IMR-90 (cell line): ENCODE measurements at regions not wholly inside any gene's neighbourhood (a gene's known extent, or its start where the extent isn't known, plus 50 kb on each side); places are given as distances from the start of the nearest gene placed in this dataset.

Experiments used
- ATAC-seq: fragments of 200-7000 bp; cut with Tn5 transposase; 2 replicates; pipeline ENCODE4 v1.9.1; 2020; ENCODE audit warnings: low read depth, mild to moderate bottlenecking, moderate library complexity
- BruUV-seq: library from RNA; stranded (reverse); fragments of 400-500 nt; replicated peaks from 2 replicates; lab custom pipeline; 2021; lab: Mats Ljungman, UMichigan
- CTCF ChIA-PET: fragments of 300-600 bp; formaldehyde crosslinking; extraction: SDS; loops from one replicate; lab custom pipeline; 2021; ENCODE audit warnings: antibody characterized with exemption; lab: Yijun Ruan, JAX
- POLR2A ChIA-PET: fragments of 300-600 bp; sonication (Branson Sonifier 250); formaldehyde crosslinking; loops from one replicate; lab custom pipeline; 2022; ENCODE audit warnings: antibody characterized with exemption; ENCODE audit not compliant: unreplicated experiment; lab: Charles Lee
- DNase-seq: peaks from one replicate; pipeline ENCODE4 v3.0.0; 2013
- H2AFZ ChIP-seq: replicated peaks from 2 replicates; pipeline ENCODE3; 2013; ENCODE audit warnings: low read length, mild to moderate bottlenecking; ENCODE audit not compliant: poor library complexity
- H2AK5ac ChIP-seq: 2 replicates; pipeline ENCODE4 v1.6.1; 2013; ENCODE audit warnings: low read depth, low read length, inconsistent platforms
- H2AK9ac ChIP-seq: replicated peaks from 2 replicates; pipeline ENCODE3; 2013; ENCODE audit warnings: mild to moderate bottlenecking, low read depth, low read length, moderate library complexity; ENCODE audit not compliant: poor library complexity
- H2BK120ac ChIP-seq: 2 replicates; pipeline ENCODE4 v1.6.1; 2013; ENCODE audit warnings: low read depth, low read length, inconsistent platforms
- H2BK15ac ChIP-seq: 3 replicates; pipeline ENCODE4 v1.6.1; 2013; ENCODE audit warnings: low read depth, low read length, inconsistent platforms
- H2BK20ac ChIP-seq: 2 replicates; pipeline ENCODE4 v1.6.1; 2013; ENCODE audit warnings: low read depth, mild to moderate bottlenecking, inconsistent platforms, low read length, moderate library complexity
- H2BK5ac ChIP-seq: 2 replicates; pipeline ENCODE4 v1.6.1; 2013; ENCODE audit warnings: mild to moderate bottlenecking, low read depth, low read length, inconsistent platforms; ENCODE audit not compliant: poor library complexity, severe bottlenecking
- H3K14ac ChIP-seq: replicated peaks from 2 replicates; pipeline ENCODE4 v1.6.1; 2013; ENCODE audit warnings: low read depth, low read length, inconsistent platforms
- H3K18ac ChIP-seq: 2 replicates; pipeline ENCODE4 v1.6.1; 2013; ENCODE audit warnings: low read depth, low read length, control low read depth
- H3K23ac ChIP-seq: 2 replicates; pipeline ENCODE4 v1.6.1; 2013; ENCODE audit warnings: low read depth, low read length, inconsistent platforms
- H3K27ac ChIP-seq: 2 replicates; pipeline ENCODE4 v1.5.1; 2013; ENCODE audit warnings: mild to moderate bottlenecking, control low read depth, low read length; ENCODE audit not compliant: insufficient read depth
- H3K27me3 ChIP-seq: 2 replicates; pipeline ENCODE4 v1.6.1; 2013; ENCODE audit warnings: low read length; ENCODE audit not compliant: control insufficient read depth, insufficient read depth
- H3K36me3 ChIP-seq: 2 replicates; pipeline ENCODE4 v1.6.1; 2013; ENCODE audit warnings: low read length, mixed read lengths; ENCODE audit not compliant: control insufficient read depth, insufficient read depth
- H3K4ac ChIP-seq: 2 replicates; pipeline ENCODE4 v1.6.1; 2013; ENCODE audit warnings: low read depth, low read length, inconsistent platforms
- H3K4me1 ChIP-seq: 2 replicates; pipeline ENCODE4 v1.6.1; 2013; ENCODE audit warnings: low read length, mixed read lengths; ENCODE audit not compliant: control insufficient read depth, insufficient read depth
- H3K4me2 ChIP-seq: 2 replicates; pipeline ENCODE4 v1.6.1; 2013; ENCODE audit warnings: low read depth, mild to moderate bottlenecking, control low read depth, low read length, moderate library complexity
- H3K4me3 ChIP-seq: 2 replicates; pipeline ENCODE4 v1.5.1; 2013; ENCODE audit warnings: low read depth, mild to moderate bottlenecking, control low read depth, low read length, moderate library complexity; ENCODE audit not compliant: insufficient read depth
- H3K56ac ChIP-seq: 2 replicates; pipeline ENCODE4 v1.6.1; 2013; ENCODE audit warnings: low read length, inconsistent platforms; ENCODE audit not compliant: insufficient read depth; ENCODE audit errors: extremely low read depth
- H3K79me1 ChIP-seq, 2 experiments: 2 replicates each; pipeline ENCODE4 v1.6.1; 2013; ENCODE audit warnings: low read length in 2 of 2, inconsistent platforms in 1 of 2, low read depth in 1 of 2
- H3K9ac ChIP-seq: 2 replicates; pipeline ENCODE4 v1.6.1; 2013; ENCODE audit warnings: low read depth, low read length, control low read depth
- H3K9me1 ChIP-seq: 2 replicates; pipeline ENCODE4 v1.6.1; 2013; ENCODE audit warnings: low read length, inconsistent platforms; ENCODE audit not compliant: insufficient read depth
- H3K9me3 ChIP-seq: 2 replicates; pipeline ENCODE4 v1.6.1; 2013; ENCODE audit warnings: low read length; ENCODE audit not compliant: control insufficient read depth, insufficient read depth
- H4K20me1 ChIP-seq: 2 replicates; pipeline ENCODE4 v1.6.1; 2013; ENCODE audit warnings: low read length, inconsistent platforms; ENCODE audit not compliant: insufficient read depth
- H4K5ac ChIP-seq: 2 replicates; pipeline ENCODE4 v1.6.1; 2013; ENCODE audit warnings: mild to moderate bottlenecking, low read depth, low read length, control low read depth
- H4K8ac ChIP-seq, 2 experiments: 2 replicates each; pipeline ENCODE4 v1.6.1; 2013; ENCODE audit warnings: low read depth in 2 of 2, low read length in 2 of 2, control low read depth in 1 of 2, inconsistent platforms in 1 of 2
- H4K91ac ChIP-seq: 2 replicates; pipeline ENCODE4 v1.6.1; 2013; ENCODE audit warnings: low read depth, low read length, inconsistent platforms; ENCODE audit not compliant: insufficient read depth
- BHLHE40 ChIP-seq: fragments of 150-350 bp; IDR thresholded peaks from 2 replicates; pipeline ENCODE4 v1.6.1; 2016; ENCODE audit warnings: mild to moderate bottlenecking, low read depth, low read length
- CEBPB ChIP-seq: IDR thresholded peaks from 2 replicates; pipeline ENCODE4 v1.6.1; 2012; ENCODE audit warnings: low read depth, low read length, improper control_type of control experiment
- CHD1 ChIP-seq: IDR thresholded peaks from 2 replicates; pipeline ENCODE4 v1.6.1; 2012; ENCODE audit warnings: low read depth, low read length, improper control_type of control experiment
- CTCF ChIP-seq: conservative IDR thresholded peaks from 2 replicates; pipeline ENCODE4 v1.5.1; 2012; ENCODE audit warnings: mild to moderate bottlenecking, low read depth, low read length, improper control_type of control experiment
- ELK1 ChIP-seq: fragments of 150-350 bp; IDR thresholded peaks from 2 replicates; pipeline ENCODE4 v1.6.1; 2016; ENCODE audit warnings: low read depth, mild to moderate bottlenecking, low read length, moderate library complexity, borderline replicate concordance
- FOS ChIP-seq: fragments of 150-350 bp; IDR thresholded peaks from 2 replicates; pipeline ENCODE4 v1.6.1; 2016; ENCODE audit warnings: low read depth, low read length
- MAFK ChIP-seq: IDR thresholded peaks from 2 replicates; pipeline ENCODE4 v1.6.1; 2012; ENCODE audit warnings: low read depth, low read length, improper control_type of control experiment
- MAZ ChIP-seq: IDR thresholded peaks from 2 replicates; pipeline ENCODE4 v1.6.1; 2012; ENCODE audit warnings: low read depth, mild to moderate bottlenecking, low read length, improper control_type of control experiment, moderate library complexity, borderline replicate concordance
- NFE2L2 ChIP-seq: fragments of 150-350 bp; IDR thresholded peaks from 2 replicates; pipeline ENCODE4 v1.6.1; 2016; ENCODE audit warnings: low read depth, mild to moderate bottlenecking, low read length
- POLR2A ChIP-seq: IDR thresholded peaks from 2 replicates; pipeline ENCODE4 v1.6.1; 2012; ENCODE audit warnings: mild to moderate bottlenecking, low read depth, low read length
- RAD21 ChIP-seq: IDR thresholded peaks from 2 replicates; pipeline ENCODE4 v1.6.1; 2012; ENCODE audit warnings: low read length, improper control_type of control experiment
- RCOR1 ChIP-seq: IDR thresholded peaks from 2 replicates; pipeline ENCODE4 v1.6.1; 2012; ENCODE audit warnings: mild to moderate bottlenecking, low read length, improper control_type of control experiment; ENCODE audit not compliant: insufficient replicate concordance
- RFX5 ChIP-seq: IDR thresholded peaks from 2 replicates; pipeline ENCODE4 v1.8.0; 2012; ENCODE audit warnings: low read depth, mild to moderate bottlenecking, low read length, moderate library complexity
- SMC3 ChIP-seq: fragments of 150-350 bp; IDR thresholded peaks from 2 replicates; pipeline ENCODE4 v1.6.1; 2016; ENCODE audit warnings: low read depth, mild to moderate bottlenecking, antibody characterized with exemption, low read length, moderate library complexity
- USF2 ChIP-seq: fragments of 150-350 bp; IDR thresholded peaks from 2 replicates; pipeline ENCODE4 v1.6.1; 2017; ENCODE audit warnings: mild to moderate bottlenecking, antibody characterized with exemption, low read length, low read depth
- WGBS, 2 experiments: methylation state at CpG; one replicate each; pipeline versions ENCODE4 v1.1.5 to v1.1.7; 2013; ENCODE audit warnings: missing lambda C conversion rate in 2 of 2; ENCODE audit not compliant: insufficient read length in 1 of 2; ENCODE audit errors: extremely low coverage in 2 of 2; 5-methylcytosine and 5-hydroxymethylcytosine counted together
- dilution Hi-C: fragments of 300-500 bp; cut with HindIII; formaldehyde crosslinking; loops from one replicate; pipeline ENCODE4 v1.14.3; 2018; ENCODE audit warnings: low sequenced_read_pairs; ENCODE audit not compliant: unreplicated experiment
- in situ Hi-C: fragments of 300-500 bp; cut with MboI; formaldehyde crosslinking; loops from 3 replicates; pipeline ENCODE4 v1.14.3; 2019; ENCODE audit warnings: low sequenced_read_pairs, inconsistent platforms, mixed read lengths
- intact Hi-C: fragments of 100-400 bp; cut with micrococcal nuclease; formaldehyde crosslinking; loops from 2 replicates; pipeline ENCODE4 v1.10.0; 2022

DNA sequence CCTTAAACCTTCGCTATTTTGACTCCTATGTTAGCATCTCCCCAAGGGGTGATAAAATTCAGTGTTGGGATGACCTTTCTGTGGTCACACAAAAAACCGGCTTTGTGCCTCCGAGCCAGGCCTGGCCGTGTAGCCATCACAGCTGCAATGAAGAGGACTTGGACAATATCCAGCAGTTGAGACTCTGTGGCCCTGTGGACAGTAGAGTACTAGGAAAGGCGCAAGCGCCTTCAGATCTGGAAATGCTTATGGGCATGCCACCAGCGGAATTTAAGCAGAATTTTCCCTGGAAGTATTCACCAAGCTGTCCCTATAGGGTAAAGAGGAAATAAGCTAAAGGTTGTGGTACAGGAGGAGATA lies 63.3 kb upstream of the SLC2A12 start:
- Histone ChIP-seq H4K20me1 (no peaks in the 10 kb centered on the region), H3K9ac (no peak overlapping the region), H3K36me3 (no peaks in the 10 kb centered on the region), H2BK15ac (no peak overlapping the region), H3K14ac (no peak overlapping the region), H3K4me1 (peaks cover 4% of the 10 kb centered on the region), H3K27ac (no peak overlapping the region), H4K91ac (no peak overlapping the region), H2BK120ac (no peak overlapping the region), H3K23ac (no peak overlapping the region), H2AK9ac (no peak overlapping the region), H2AK5ac (no peak overlapping the region), H2AFZ (no peak overlapping the region), H4K5ac (no peak overlapping the region), H3K4me2 (no peak overlapping the region), H3K9me3 (no peaks in the 10 kb centered on the region), H2BK5ac (no peak overlapping the region), H4K8ac (no peak overlapping the region), H3K4me3 (no peak overlapping the region), H3K4ac (no peak overlapping the region), H2BK20ac (no peak overlapping the region), H3K79me1 (no peaks in the 10 kb centered on the region), H3K56ac (no peak overlapping the region), H3K27me3 (no peaks in the 10 kb centered on the region), H3K9me1 (no peaks in the 10 kb centered on the region; the same call in 1 of the 2 replicates), H3K18ac (no peak overlapping the region)
- TF ChIP-seq ELK1 (no peak), SMC3 (no peak), RFX5 (no peak), NFE2L2 (no peak), USF2 (no peak), RCOR1 (no peak), FOS (no peak), CEBPB (no peak), POLR2A (no peak), MAZ (no peak), BHLHE40 (no peak), CHD1 (no peak), RAD21 (no peak), MAFK (no peak), CTCF (no peak)
- POLR2A ChIA-PET = no interaction called here
- WGBS, 2 experiments = 71% methylated on average over 1 of the region's 7 CpGs; no CpG with 5 or more reads in 1 of the 2 experiments
- no TSS peak for BruUV-seq
- dilution Hi-C loops (no loop called here), in situ Hi-C loops (no loop called here), intact Hi-C loops (no loop called here)
- CTCF ChIA-PET = interaction anchor here (0.5 to 0.7 kb wide), 3 partner anchors 406 to 913 kb away, joined by 3 read pairs; no protein-coding TSS in a partner anchor
- DNase-seq (no peak), ATAC-seq (no peak)
